Activated CD4-positive, alpha-beta T cell treated with anti-CD3 and anti-CD28 coated beads for 36 hours (primary cell): ENCODE measurements at regions not wholly inside any gene's neighbourhood (a gene's known extent, or its start where the extent isn't known, plus 50 kb on each side); places are given as distances from the start of the nearest gene placed in this dataset.

ENCODE experiments used
- ATAC-seq: fragments of 200-7000 bp; cut with Tn5 transposase; one replicate; pipeline ENCODE4 v1.10.0; 2021; ENCODE audit warnings: mild to moderate bottlenecking, moderate library complexity
- CTCF ChIA-PET: fragments of 350-600 bp; sonication (Branson Sonifier 250); formaldehyde crosslinking; loops from one replicate; lab custom pipeline; 2021; ENCODE audit warnings: antibody characterized with exemption; lab: Charles Lee
- POLR2A ChIA-PET: fragments of 350-600 bp; sonication (Branson Sonifier 250); formaldehyde crosslinking; loops from one replicate; lab custom pipeline; 2021; ENCODE audit warnings: antibody characterized with exemption, inconsistent platforms; lab: Charles Lee
- DNase-seq: peaks from one replicate; pipeline ENCODE4 v3.0.0-alpha.2; 2020
- H3K27ac Mint-ChIP-seq: one replicate; pipeline ENCODE4 v1.8.0; 2021; ENCODE audit warnings: mixed read lengths
- H3K27me3 Mint-ChIP-seq: one replicate; pipeline ENCODE4 v1.8.0; 2021; ENCODE audit warnings: mixed read lengths
- H3K36me3 Mint-ChIP-seq: one replicate; pipeline ENCODE4 v1.8.0; 2021; ENCODE audit warnings: low read depth, mixed read lengths
- H3K4me1 Mint-ChIP-seq: one replicate; pipeline ENCODE4 v1.8.0; 2021; ENCODE audit warnings: mixed read lengths
- H3K4me3 Mint-ChIP-seq: one replicate; pipeline ENCODE4 v1.8.0; 2021; ENCODE audit warnings: mild to moderate bottlenecking, moderate library complexity, mixed read lengths
- H3K9me3 Mint-ChIP-seq: one replicate; pipeline ENCODE4 v1.8.0; 2021; ENCODE audit warnings: low read depth, mixed read lengths
- intact Hi-C, 2 experiments: fragments of 100-400 bp; cut with DNase I in 1 of 2; cut with micrococcal nuclease in 1 of 2; formaldehyde crosslinking; loops; one replicate each; pipeline versions ENCODE4 v1.14.2 to v1.15.1; 2022 to 2024; cut with DNase I, micrococcal nuclease

GRCh38 chr5:58057324-58057723 is 402.6 kb downstream of the PLK2 start:
- ChIA-PET POLR2A (no interaction called here), CTCF (interaction anchor here (0.7 kb wide), 1 partner anchor 158 kb away, joined by 3 read pairs; no protein-coding TSS in a partner anchor)
- DNase-seq (no peak), ATAC-seq (no peak)
- H3K9me3 Mint-ChIP-seq = no peaks in the 10 kb centered on the region
- peaks cover 2% of the 10 kb centered on the region for H3K27me3 Mint-ChIP-seq
- no peaks in the 10 kb centered on the region for H3K4me1 Mint-ChIP-seq
- no peak overlapping the region for H3K27ac Mint-ChIP-seq
- H3K36me3 Mint-ChIP-seq = no peaks in the 10 kb centered on the region
- no peak overlapping the region for H3K4me3 Mint-ChIP-seq
- intact Hi-C loops = no loop called here

DNA sequence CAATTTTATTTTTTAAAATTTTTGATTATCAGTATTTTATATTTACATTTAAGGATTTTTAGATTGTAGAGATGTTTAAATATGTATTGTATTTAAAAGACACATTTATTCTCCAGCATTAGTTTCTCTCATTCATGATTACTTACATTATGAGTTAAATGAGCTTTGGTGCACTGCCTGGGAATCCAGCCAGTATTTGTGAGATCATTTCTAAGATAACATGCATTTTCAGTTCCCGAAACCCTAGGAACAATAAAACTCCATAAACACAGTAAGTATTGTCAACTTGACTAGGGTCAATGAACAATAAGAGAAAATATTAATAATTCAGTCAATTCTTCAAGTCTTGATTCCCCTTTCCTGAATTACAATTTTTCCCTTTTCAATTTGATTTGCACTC is 403.3 kb downstream of the PLK2 start:
- no peaks in the 10 kb centered on the region for H3K36me3 Mint-ChIP-seq
- POLR2A ChIA-PET = no interaction called here
- no peak overlapping the region for H3K4me3 Mint-ChIP-seq
- CTCF ChIA-PET = no interaction called here
- DNase-seq (no peak), ATAC-seq (no peak)
- intact Hi-C loops = no loop called here
- H3K27ac Mint-ChIP-seq = no peak overlapping the region
- peaks cover 2% of the 10 kb centered on the region for H3K27me3 Mint-ChIP-seq
- no peaks in the 10 kb centered on the region for H3K4me1 Mint-ChIP-seq
- H3K9me3 Mint-ChIP-seq = peaks cover 2% of the 10 kb centered on the region

DNA sequence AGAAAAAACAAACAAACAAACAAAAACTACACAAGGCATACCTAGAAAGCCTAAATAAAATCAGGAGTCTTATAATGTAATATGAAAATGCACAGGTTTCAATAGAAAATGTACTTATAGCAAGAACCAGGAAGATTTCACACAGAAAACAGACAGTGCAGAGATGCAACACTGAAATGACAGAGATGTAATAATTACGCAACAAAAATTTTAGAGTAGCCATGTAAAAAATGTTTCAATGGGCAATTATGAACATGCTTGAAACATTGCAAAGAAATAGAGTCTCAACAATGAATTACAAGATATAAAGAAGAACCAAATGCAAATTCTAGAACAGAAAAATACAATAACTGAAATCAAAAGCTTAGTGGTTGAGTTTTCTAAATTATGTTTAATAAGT is 405.9 kb downstream of the PLK2 start:
- DNase-seq (no peak), ATAC-seq (no peak)
- ChIA-PET POLR2A (no interaction called here), CTCF (no interaction called here)
- H3K36me3 Mint-ChIP-seq = no peaks in the 10 kb centered on the region
- no peak overlapping the region for H3K4me3 Mint-ChIP-seq
- H3K27ac Mint-ChIP-seq = no peak overlapping the region
- H3K4me1 Mint-ChIP-seq = no peaks in the 10 kb centered on the region
- H3K9me3 Mint-ChIP-seq = peaks cover 2% of the 10 kb centered on the region
- intact Hi-C loops = no loop called here
- H3K27me3 Mint-ChIP-seq = peaks cover 2% of the 10 kb centered on the region

DNA sequence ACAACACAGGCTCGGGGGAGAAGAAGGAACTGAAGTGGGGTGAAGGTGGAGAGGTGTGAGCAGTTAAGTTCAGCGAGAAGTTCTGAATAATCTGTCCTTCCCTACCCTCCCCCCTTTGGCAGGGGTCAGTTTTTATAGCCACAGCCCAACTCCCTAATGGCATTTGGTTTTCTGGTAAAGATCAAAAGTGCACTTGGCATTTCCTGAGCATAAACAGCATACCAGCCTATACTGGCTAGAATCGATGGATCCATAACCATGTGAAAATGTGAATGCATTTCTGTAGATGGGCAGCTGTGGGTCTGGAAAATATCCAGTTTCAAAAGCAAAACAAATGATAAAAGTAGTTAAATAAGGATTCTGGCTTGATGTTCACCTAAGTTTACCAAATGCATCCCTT is 410.9 kb downstream of the PLK2 start:
- CTCF ChIA-PET = no interaction called here
- DNase-seq (no peak), ATAC-seq (no peak)
- no peaks in the 10 kb centered on the region for H3K27me3 Mint-ChIP-seq
- POLR2A ChIA-PET = no interaction called here
- H3K27ac Mint-ChIP-seq = no peak overlapping the region
- intact Hi-C loops = no loop called here
- H3K36me3 Mint-ChIP-seq = no peaks in the 10 kb centered on the region
- no peak overlapping the region for H3K4me3 Mint-ChIP-seq
- H3K4me1 Mint-ChIP-seq = no peaks in the 10 kb centered on the region
- peaks cover 2% of the 10 kb centered on the region for H3K9me3 Mint-ChIP-seq

GRCh38 chr5:58048185-58048925 is 411.5 kb downstream of the PLK2 start:
- H3K9me3 Mint-ChIP-seq = peaks cover 2% of the 10 kb centered on the region
- no peak overlapping the region for H3K27ac Mint-ChIP-seq
- no peak for DNase-seq
- intact Hi-C loops = no loop called here
- H3K36me3 Mint-ChIP-seq = no peaks in the 10 kb centered on the region
- ChIA-PET POLR2A (no interaction called here), CTCF (no interaction called here)
- H3K4me3 Mint-ChIP-seq = no peak overlapping the region
- no peaks in the 10 kb centered on the region for H3K27me3 Mint-ChIP-seq
- H3K4me1 Mint-ChIP-seq = no peaks in the 10 kb centered on the region
- no peak for ATAC-seq

DNA sequence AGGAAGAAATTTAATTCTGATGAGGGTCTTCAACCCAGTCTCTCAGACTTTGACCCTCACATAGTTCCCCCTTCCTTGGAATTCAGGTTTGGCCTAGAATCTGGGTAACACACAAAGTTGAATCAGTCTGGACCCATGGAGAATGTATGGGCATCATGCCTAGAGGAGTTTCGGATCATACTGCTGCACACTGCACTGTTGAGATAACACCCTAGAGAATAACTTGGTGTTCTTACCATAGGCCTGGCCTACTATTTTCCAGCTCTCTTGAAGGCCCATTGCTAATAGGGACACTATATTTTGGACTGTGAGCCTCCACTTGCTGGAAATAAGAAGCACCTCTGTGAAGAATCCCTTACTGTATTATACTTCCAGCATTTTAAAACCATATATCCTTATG is 413.5 kb downstream of the PLK2 start:
- Mint-ChIP-seq H3K27me3 (peaks cover 2% of the 10 kb centered on the region), H3K36me3 (no peaks in the 10 kb centered on the region), H3K27ac (no peak overlapping the region), H3K9me3 (no peaks in the 10 kb centered on the region), H3K4me3 (no peak overlapping the region), H3K4me1 (no peaks in the 10 kb centered on the region)
- ChIA-PET CTCF (interaction anchor here (1.3 kb wide), 1 partner anchor 20 kb away, joined by 3 read pairs; no protein-coding TSS in a partner anchor), POLR2A (no interaction called here)
- DNase-seq (no peak), ATAC-seq (no peak)
- intact Hi-C loops = no loop called here

DNA sequence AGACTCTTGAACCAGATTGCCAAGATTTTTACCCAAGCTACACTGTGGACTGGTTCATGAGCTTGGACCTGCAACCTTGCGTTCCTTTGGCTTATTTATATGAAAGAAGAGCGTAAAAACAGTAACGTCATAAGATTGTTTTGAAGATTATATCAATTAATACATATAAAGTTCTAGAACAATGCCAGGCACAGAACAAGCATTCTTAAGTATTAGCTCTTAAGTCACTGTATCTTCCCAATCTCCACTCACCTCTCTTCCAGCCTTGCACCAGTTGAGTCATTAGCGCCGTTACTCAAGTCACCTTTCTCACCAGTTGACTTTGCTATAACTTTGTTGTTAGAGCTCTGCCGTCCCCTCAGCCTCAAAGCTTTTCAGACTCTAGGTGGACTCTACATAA is 415.7 kb downstream of the PLK2 start:
- ChIA-PET CTCF (interaction anchor here (0.6 kb wide), 1 partner anchor 242 kb away, joined by 3 read pairs; no protein-coding TSS in a partner anchor), POLR2A (no interaction called here)
- no peak for DNase-seq
- H3K4me3 Mint-ChIP-seq = no peak overlapping the region
- peaks cover 2% of the 10 kb centered on the region for H3K27me3 Mint-ChIP-seq
- no peak for ATAC-seq
- no peaks in the 10 kb centered on the region for H3K4me1 Mint-ChIP-seq
- intact Hi-C loops = no loop called here
- no peaks in the 10 kb centered on the region for H3K36me3 Mint-ChIP-seq
- no peaks in the 10 kb centered on the region for H3K9me3 Mint-ChIP-seq
- no peak overlapping the region for H3K27ac Mint-ChIP-seq

- H3K4me1 Mint-ChIP-seq = no peaks in the 10 kb centered on the region
- H3K9me3 Mint-ChIP-seq = no peaks in the 10 kb centered on the region
- H3K36me3 Mint-ChIP-seq = no peaks in the 10 kb centered on the region
- intact Hi-C loops = no loop called here
- CTCF ChIA-PET = no interaction called here
- H3K27ac Mint-ChIP-seq = no peak overlapping the region
- ATAC-seq (no peak), DNase-seq (no peak)
- no peak overlapping the region for H3K4me3 Mint-ChIP-seq
- H3K27me3 Mint-ChIP-seq = peaks cover 2% of the 10 kb centered on the region
- POLR2A ChIA-PET = no interaction called here
Measured at GRCh38 chr5:58043032-58043945, 416.6 kb downstream of the PLK2 start.

DNA sequence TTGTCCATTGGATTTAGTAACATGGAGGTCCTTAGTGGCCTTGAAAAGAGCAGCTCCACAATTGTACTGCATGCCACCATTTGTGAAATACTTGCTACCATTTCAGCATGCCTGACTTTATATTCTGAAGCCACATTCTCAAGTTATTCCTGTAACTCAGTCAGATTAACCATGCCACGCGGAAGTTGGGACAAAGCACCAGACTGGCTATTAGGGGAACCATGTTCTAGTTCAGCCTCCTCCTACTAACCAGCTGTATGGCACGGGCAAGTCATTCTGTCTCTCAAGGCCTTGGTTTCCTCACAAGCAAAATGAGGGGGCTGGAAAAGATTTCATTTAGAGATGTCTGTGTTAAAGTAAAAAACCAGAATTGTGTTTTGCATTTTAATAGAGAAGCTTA is 418.0 kb downstream of the PLK2 start:
- ChIA-PET POLR2A (no interaction called here), CTCF (interaction anchor here (0.7 to 1.0 kb wide), 2 partner anchors 22 to 244 kb away, joined by 3 read pairs; no protein-coding TSS in a partner anchor)
- H3K27ac Mint-ChIP-seq = no peak overlapping the region
- no peaks in the 10 kb centered on the region for H3K36me3 Mint-ChIP-seq
- H3K4me1 Mint-ChIP-seq = no peaks in the 10 kb centered on the region
- DNase-seq (no peak), ATAC-seq (no peak)
- H3K27me3 Mint-ChIP-seq = peaks cover 2% of the 10 kb centered on the region
- intact Hi-C loops = no loop called here
- no peaks in the 10 kb centered on the region for H3K9me3 Mint-ChIP-seq
- no peak overlapping the region for H3K4me3 Mint-ChIP-seq

- Mint-ChIP-seq H3K9me3 (no peaks in the 10 kb centered on the region), H3K36me3 (no peaks in the 10 kb centered on the region), H3K4me3 (no peak overlapping the region), H3K4me1 (no peaks in the 10 kb centered on the region), H3K27me3 (peaks cover 2% of the 10 kb centered on the region), H3K27ac (no peak overlapping the region)
- DNase-seq = no peak
- intact Hi-C loops = no loop called here
- POLR2A ChIA-PET = no interaction called here
- ATAC-seq = no peak
- CTCF ChIA-PET = interaction anchor here (0.7 kb wide), 1 partner anchor 21 kb away, joined by 3 read pairs; no protein-coding TSS in a partner anchor
Measured at GRCh38 chr5:58040846-58041245, 419.0 kb downstream of the PLK2 start.

- H3K27ac Mint-ChIP-seq = no peak overlapping the region
- H3K4me1 Mint-ChIP-seq = no peaks in the 10 kb centered on the region
- ChIA-PET POLR2A (no interaction called here), CTCF (no interaction called here)
- H3K27me3 Mint-ChIP-seq = peaks cover 2% of the 10 kb centered on the region
- no peak for ATAC-seq
- no peak overlapping the region for H3K4me3 Mint-ChIP-seq
- no peak for DNase-seq
- no peaks in the 10 kb centered on the region for H3K36me3 Mint-ChIP-seq
- H3K9me3 Mint-ChIP-seq = no peaks in the 10 kb centered on the region
- intact Hi-C loops = no loop called here
Measured at GRCh38 chr5:58040044-58040443, 419.8 kb downstream of the PLK2 start.

GRCh38 chr5:58037899-58038298 is 422.0 kb downstream of the PLK2 start:
- no peak overlapping the region for H3K4me3 Mint-ChIP-seq
- ATAC-seq (no peak), DNase-seq (no peak)
- no peak overlapping the region for H3K27ac Mint-ChIP-seq
- POLR2A ChIA-PET = no interaction called here
- CTCF ChIA-PET = no interaction called here
- intact Hi-C loops = no loop called here
- no peaks in the 10 kb centered on the region for H3K9me3 Mint-ChIP-seq
- no peaks in the 10 kb centered on the region for H3K4me1 Mint-ChIP-seq
- H3K36me3 Mint-ChIP-seq = no peaks in the 10 kb centered on the region
- peaks cover 2% of the 10 kb centered on the region for H3K27me3 Mint-ChIP-seq
